Activated CD8-positive, alpha-beta T cell treated with anti-CD3 and anti-CD28 coated beads, Interleukin-2, amount 10 ng/mL, durations not matched to agents 7 days and 5 days (primary cell): ENCODE measurements at regions not wholly inside any gene's neighbourhood (a gene's known extent, or its start where the extent isn't known, plus 50 kb on each side); places are given as distances from the start of the nearest gene placed in this dataset.

Experiments used
- ATAC-seq: fragments of 150-1000 bp; cut with Tn5 transposase; one replicate; pipeline ENCODE4 v1.10.0; 2021; ENCODE audit warnings: moderate library complexity
- CTCF ChIA-PET: fragments of 350-600 bp; sonication (Branson Sonifier 250); formaldehyde crosslinking; loops from one replicate; lab custom pipeline; 2021; ENCODE audit warnings: antibody characterized with exemption; lab: Charles Lee
- POLR2A ChIA-PET: fragments of 350-600 bp; sonication (Branson Sonifier 250); formaldehyde crosslinking; loops from one replicate; lab custom pipeline; 2021; ENCODE audit warnings: antibody characterized with exemption; lab: Charles Lee
- DNase-seq: peaks from one replicate; pipeline ENCODE4 v3.0.0-alpha.2; 2020
- H3K27ac Mint-ChIP-seq: one replicate; pipeline ENCODE4 v1.8.0; 2021; ENCODE audit warnings: mild to moderate bottlenecking, mixed read lengths
- H3K27me3 Mint-ChIP-seq: one replicate; pipeline ENCODE4 v1.8.0; 2021; ENCODE audit warnings: low read depth, mixed read lengths
- H3K36me3 Mint-ChIP-seq: one replicate; pipeline ENCODE4 v1.8.0; 2021; ENCODE audit warnings: low read depth, mixed read lengths
- H3K4me1 Mint-ChIP-seq: one replicate; pipeline ENCODE4 v1.8.0; 2021; ENCODE audit warnings: low read depth, mixed read lengths
- H3K4me3 Mint-ChIP-seq: one replicate; pipeline ENCODE4 v1.8.0; 2021; ENCODE audit warnings: mild to moderate bottlenecking, mixed read lengths
- H3K9me3 Mint-ChIP-seq: one replicate; pipeline ENCODE4 v1.8.0; 2022; ENCODE audit warnings: mixed read lengths; ENCODE audit not compliant: insufficient read depth

GRCh38 chr22:48393885-48394284 is 1433.8 kb downstream of the BRD1 start:
- ATAC-seq, result no peak
- POLR2A ChIA-PET, result interaction anchor here (0.6 kb wide), 1 partner anchor 981 kb away, joined by 3 read pairs; no protein-coding TSS in a partner anchor
- no peak overlapping the region for H3K4me3 Mint-ChIP-seq
- H3K27me3 Mint-ChIP-seq, result no peaks in the 10 kb centered on the region
- CTCF ChIA-PET, result no interaction called here
- no peak for DNase-seq
- no peaks in the 10 kb centered on the region for H3K4me1 Mint-ChIP-seq
- H3K27ac Mint-ChIP-seq, result no peak overlapping the region
- no peaks in the 10 kb centered on the region for H3K36me3 Mint-ChIP-seq
- no peaks in the 10 kb centered on the region for H3K9me3 Mint-ChIP-seq

- no peaks in the 10 kb centered on the region for H3K4me1 Mint-ChIP-seq
- ATAC-seq (no peak), DNase-seq (no peak)
- H3K4me3 Mint-ChIP-seq, result no peak overlapping the region
- POLR2A ChIA-PET, result no interaction called here
- no peaks in the 10 kb centered on the region for H3K9me3 Mint-ChIP-seq
- no peak overlapping the region for H3K27ac Mint-ChIP-seq
- CTCF ChIA-PET, result no interaction called here
- no peaks in the 10 kb centered on the region for H3K27me3 Mint-ChIP-seq
- no peaks in the 10 kb centered on the region for H3K36me3 Mint-ChIP-seq
These were observed 1434.7 kb downstream of the BRD1 start for GRCh38 chr22:48393041-48393370.

- Mint-ChIP-seq H3K4me3 (no peak overlapping the region), H3K27ac (no peak overlapping the region), H3K4me1 (no peaks in the 10 kb centered on the region), H3K9me3 (peaks cover 3% of the 10 kb centered on the region), H3K27me3 (no peaks in the 10 kb centered on the region), H3K36me3 (no peaks in the 10 kb centered on the region)
- CTCF ChIA-PET, result no interaction called here
- ATAC-seq (no peak), DNase-seq (no peak)
- POLR2A ChIA-PET, result no interaction called here
These were observed 1435.9 kb downstream of the BRD1 start for GRCh38 chr22:48391820-48392219.

GRCh38 chr22:48391171-48391711 is 1436.4 kb downstream of the BRD1 start:
- Mint-ChIP-seq H3K36me3 (no peaks in the 10 kb centered on the region), H3K27ac (no peak overlapping the region), H3K4me1 (no peaks in the 10 kb centered on the region), H3K4me3 (no peak overlapping the region), H3K27me3 (no peaks in the 10 kb centered on the region), H3K9me3 (peaks cover 3% of the 10 kb centered on the region)
- POLR2A ChIA-PET, result no interaction called here
- no peak for ATAC-seq
- CTCF ChIA-PET, result no interaction called here
- no peak for DNase-seq

GRCh38 chr22:48389916-48390315 is 1437.8 kb downstream of the BRD1 start:
- no peak overlapping the region for H3K4me3 Mint-ChIP-seq
- no peaks in the 10 kb centered on the region for H3K27me3 Mint-ChIP-seq
- CTCF ChIA-PET, result no interaction called here
- no peak for ATAC-seq
- DNase-seq, result no peak
- H3K27ac Mint-ChIP-seq, result no peak overlapping the region
- no peaks in the 10 kb centered on the region for H3K36me3 Mint-ChIP-seq
- H3K9me3 Mint-ChIP-seq, result peaks cover 3% of the 10 kb centered on the region
- no peaks in the 10 kb centered on the region for H3K4me1 Mint-ChIP-seq
- POLR2A ChIA-PET, result no interaction called here

DNA sequence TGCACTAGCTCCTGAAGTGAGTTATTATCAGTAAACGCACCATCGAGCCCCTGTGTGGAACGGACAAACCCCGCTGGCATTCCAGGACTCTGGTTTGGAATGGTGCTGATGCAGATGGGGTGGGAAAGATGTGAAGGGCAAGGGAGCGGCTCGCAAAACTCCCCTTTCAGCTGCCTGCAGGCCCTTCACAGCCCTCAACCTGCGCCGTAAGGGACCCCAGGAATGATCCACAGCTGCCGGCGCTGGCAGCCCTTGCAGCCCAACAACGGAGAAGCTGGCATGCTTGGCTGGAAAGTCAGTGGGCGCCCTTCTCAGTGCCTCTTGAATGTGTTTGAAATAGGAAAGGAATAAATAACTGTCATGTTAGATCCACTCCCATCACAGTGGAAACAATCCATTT is 1445.5 kb downstream of the BRD1 start:
- no peaks in the 10 kb centered on the region for H3K36me3 Mint-ChIP-seq
- no peaks in the 10 kb centered on the region for H3K27me3 Mint-ChIP-seq
- CTCF ChIA-PET, result no interaction called here
- ATAC-seq (no peak), DNase-seq (no peak)
- H3K4me3 Mint-ChIP-seq, result no peak overlapping the region
- no peak overlapping the region for H3K27ac Mint-ChIP-seq
- POLR2A ChIA-PET, result no interaction called here
- H3K9me3 Mint-ChIP-seq, result peaks cover 3% of the 10 kb centered on the region
- no peaks in the 10 kb centered on the region for H3K4me1 Mint-ChIP-seq

DNA sequence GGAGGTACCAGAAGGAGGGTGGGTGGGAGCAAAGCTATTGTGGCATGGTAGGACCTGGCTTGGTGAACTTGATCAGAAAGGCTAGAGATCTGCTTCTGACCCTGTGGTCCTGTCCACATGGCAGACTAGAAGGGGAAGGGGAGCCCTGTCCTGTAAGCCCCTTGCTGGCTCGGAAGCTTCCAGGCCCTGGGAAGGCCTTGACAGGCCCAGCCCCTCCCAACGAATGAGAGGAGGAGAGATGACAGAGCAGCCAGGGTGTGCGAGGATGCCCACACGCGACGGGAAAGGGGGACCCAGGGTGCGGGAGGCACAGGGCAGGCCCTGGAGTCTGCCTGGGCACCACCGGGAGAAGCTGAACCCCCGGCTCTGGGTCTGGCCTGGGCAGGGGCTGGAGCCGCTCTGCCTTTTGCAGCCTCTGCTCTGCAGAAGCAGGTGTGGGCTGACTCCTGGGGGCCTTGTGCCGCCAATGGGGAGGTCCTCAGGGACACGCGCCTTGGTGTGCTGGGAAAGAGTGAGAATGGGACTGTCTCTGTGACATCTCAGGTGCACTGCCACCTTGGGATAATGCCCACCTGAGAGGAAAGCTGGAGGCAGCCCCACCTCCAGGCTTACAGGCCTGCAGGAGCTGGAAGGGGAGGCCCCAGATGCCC is 1447.5 kb downstream of the BRD1 start:
- Mint-ChIP-seq H3K27ac (no peak overlapping the region), H3K4me3 (no peak overlapping the region), H3K27me3 (peaks cover 7% of the 10 kb centered on the region), H3K4me1 (no peaks in the 10 kb centered on the region), H3K36me3 (no peaks in the 10 kb centered on the region), H3K9me3 (no peaks in the 10 kb centered on the region)
- ChIA-PET POLR2A (no interaction called here), CTCF (no interaction called here)
- DNase-seq (no peak), ATAC-seq (no peak)

DNA sequence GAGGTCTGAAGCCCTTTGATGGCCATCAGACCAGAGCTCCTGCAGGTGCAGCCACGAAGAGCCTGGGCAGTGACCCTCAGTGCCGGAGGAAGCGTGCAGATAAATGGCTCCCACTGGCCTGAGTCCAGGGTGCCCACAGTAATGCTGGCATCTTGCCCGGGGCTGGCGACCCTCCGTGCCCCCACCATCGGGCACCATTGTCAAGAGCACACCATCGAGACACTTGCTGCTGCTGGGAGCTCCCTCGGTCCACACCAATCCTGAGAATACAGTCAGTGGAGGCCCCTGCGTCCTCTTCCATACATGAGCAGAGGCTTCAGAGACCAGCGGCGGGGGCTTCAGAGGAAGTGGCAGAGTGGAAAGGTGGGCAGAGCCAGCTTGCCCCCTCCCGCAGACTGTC is 1448.3 kb downstream of the BRD1 start:
- CTCF ChIA-PET, result no interaction called here
- H3K27me3 Mint-ChIP-seq, result peaks cover 7% of the 10 kb centered on the region
- DNase-seq, result no peak
- no peaks in the 10 kb centered on the region for H3K4me1 Mint-ChIP-seq
- no peaks in the 10 kb centered on the region for H3K9me3 Mint-ChIP-seq
- H3K4me3 Mint-ChIP-seq, result no peak overlapping the region
- no peak overlapping the region for H3K27ac Mint-ChIP-seq
- H3K36me3 Mint-ChIP-seq, result no peaks in the 10 kb centered on the region
- ATAC-seq, result no peak
- POLR2A ChIA-PET, result no interaction called here

DNA sequence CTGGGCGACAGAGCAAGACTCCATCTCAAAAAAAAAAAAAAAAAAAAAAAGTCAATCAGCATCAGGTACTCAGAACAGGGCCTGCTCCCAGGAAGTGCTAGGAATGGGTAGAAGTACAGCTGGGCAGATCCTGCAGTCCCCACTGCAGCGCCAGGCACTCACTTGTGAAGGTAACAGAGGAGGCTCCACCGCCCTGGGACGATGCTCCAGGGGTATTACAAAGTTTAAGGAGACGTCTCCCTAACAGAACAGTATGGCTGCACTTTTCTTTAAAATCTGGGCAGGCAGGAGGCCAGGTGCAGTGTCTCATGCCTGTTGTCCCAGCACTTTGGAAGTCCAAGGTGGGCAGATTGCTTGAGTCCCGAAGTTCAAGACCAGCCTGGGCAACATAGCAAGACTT is 1449.0 kb downstream of the BRD1 start:
- CTCF ChIA-PET, result no interaction called here
- no peaks in the 10 kb centered on the region for H3K4me1 Mint-ChIP-seq
- no peak overlapping the region for H3K4me3 Mint-ChIP-seq
- POLR2A ChIA-PET, result no interaction called here
- H3K27ac Mint-ChIP-seq, result no peak overlapping the region
- H3K36me3 Mint-ChIP-seq, result no peaks in the 10 kb centered on the region
- peaks cover 7% of the 10 kb centered on the region for H3K27me3 Mint-ChIP-seq
- no peaks in the 10 kb centered on the region for H3K9me3 Mint-ChIP-seq
- ATAC-seq, result no peak
- DNase-seq, result no peak

- CTCF ChIA-PET, result no interaction called here
- ATAC-seq (no peak), DNase-seq (no peak)
These were observed 1450.5 kb downstream of the BRD1 start for GRCh38 chr22:48376936-48377712.

GRCh38 chr22:48376428-48376827 is 1451.2 kb downstream of the BRD1 start:
- no peaks in the 10 kb centered on the region for H3K4me1 Mint-ChIP-seq
- H3K4me3 Mint-ChIP-seq, result no peak overlapping the region
- peaks cover 7% of the 10 kb centered on the region for H3K27me3 Mint-ChIP-seq
- DNase-seq, result no peak
- POLR2A ChIA-PET, result no interaction called here
- no peak for ATAC-seq
- no peaks in the 10 kb centered on the region for H3K36me3 Mint-ChIP-seq
- no peaks in the 10 kb centered on the region for H3K9me3 Mint-ChIP-seq
- H3K27ac Mint-ChIP-seq, result no peak overlapping the region
- CTCF ChIA-PET, result no interaction called here

More at GRCh38 chr22:48376936-48377712, 1450.5 kb downstream of the BRD1 start:
- POLR2A ChIA-PET, result no interaction called here
- peaks cover 7% of the 10 kb centered on the region for H3K27me3 Mint-ChIP-seq
- H3K27ac Mint-ChIP-seq, result no peak overlapping the region
- H3K4me3 Mint-ChIP-seq, result no peak overlapping the region
- H3K36me3 Mint-ChIP-seq, result no peaks in the 10 kb centered on the region
- no peaks in the 10 kb centered on the region for H3K4me1 Mint-ChIP-seq
- no peaks in the 10 kb centered on the region for H3K9me3 Mint-ChIP-seq

DNA sequence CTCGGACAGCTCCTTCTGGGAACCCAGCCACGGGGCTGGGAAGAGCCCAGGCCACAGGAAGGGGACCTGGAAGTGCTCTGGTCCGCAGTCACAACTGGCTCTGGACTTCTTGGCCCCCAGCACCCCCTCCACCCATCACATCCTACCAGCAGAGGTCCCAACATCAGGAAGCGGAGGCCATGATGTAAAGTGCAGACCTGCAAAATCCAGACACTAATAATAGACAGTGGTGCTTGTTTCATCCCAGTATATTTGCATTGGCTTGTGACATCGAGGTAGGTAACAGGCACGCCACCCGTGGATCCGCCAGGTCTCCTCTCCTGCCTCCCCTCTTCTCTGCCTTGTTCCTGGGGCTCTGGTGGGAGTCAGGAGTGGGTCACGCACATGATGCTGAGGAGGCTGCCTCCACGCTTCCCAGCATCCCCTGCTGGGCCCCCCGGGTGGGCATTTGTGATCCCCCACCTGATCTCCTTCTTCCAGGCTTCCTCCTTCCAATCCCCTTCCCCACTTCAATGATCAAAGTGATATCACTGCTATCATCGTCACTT is 1454.0 kb downstream of the BRD1 start:
- ChIA-PET POLR2A (no interaction called here), CTCF (interaction anchor here (0.6 kb wide), 1 partner anchor 22 kb away, joined by 3 read pairs; no protein-coding TSS in a partner anchor)
- H3K4me3 Mint-ChIP-seq, result no peak overlapping the region
- no peak for DNase-seq
- H3K27me3 Mint-ChIP-seq, result peaks cover 7% of the 10 kb centered on the region
- H3K4me1 Mint-ChIP-seq, result no peaks in the 10 kb centered on the region
- no peaks in the 10 kb centered on the region for H3K9me3 Mint-ChIP-seq
- no peaks in the 10 kb centered on the region for H3K36me3 Mint-ChIP-seq
- no peak for ATAC-seq
- H3K27ac Mint-ChIP-seq, result no peak overlapping the region
